Colonic mucosa (tissue), 4 donors: ENCODE measurements at regions not wholly inside any gene's neighbourhood (a gene's known extent, or its start where the extent isn't known, plus 50 kb on each side); places are given as distances from the start of the nearest gene placed in this dataset.

Experiments
- DNase-seq: peaks from one replicate; pipeline ENCODE4 v3.0.0-alpha.2; 2020
- H3K27ac ChIP-seq: fragments of 200-600 bp; one replicate; pipeline ENCODE4 v1.8.0; 2021
- H3K27me3 ChIP-seq: fragments of 200-600 bp; one replicate; pipeline ENCODE4 v1.8.0; 2021
- H3K36me3 ChIP-seq: fragments of 200-600 bp; one replicate; pipeline ENCODE4 v1.8.0; 2021
- H3K4me1 ChIP-seq: fragments of 200-600 bp; one replicate; pipeline ENCODE4 v1.8.0; 2021; ENCODE audit warnings: mild to moderate bottlenecking
- H3K4me3 ChIP-seq: fragments of 200-600 bp; one replicate; pipeline ENCODE4 v1.8.0; 2021
- H3K9ac ChIP-seq, 2 donors: one replicate each; pipeline ENCODE4 v1.7.0; 2013; ENCODE audit warnings: control low read depth in 2 of 2, low read depth in 2 of 2, low read length in 2 of 2
- H3K9me3 ChIP-seq: fragments of 200-600 bp; one replicate; pipeline ENCODE4 v1.8.0; 2021
- intact Hi-C: fragments of 100-400 bp; cut with DNase I; formaldehyde crosslinking; loops from one replicate; pipeline ENCODE4 v1.14.1; 2022
- TF ChIP-seq, protein P1 (sequence below): fragments of 200-600 bp; IDR thresholded peaks from one replicate; pipeline ENCODE4 v1.8.0; 2022; ENCODE audit warnings: antibody characterized with exemption, mild to moderate bottlenecking
- donor health status: healthy.
- donor health status: DM: no; HTN: no; CAD: no.
- donor health status: DM: no; HTN: no; CAD: no.

- TF ChIP-seq, protein P1, sequence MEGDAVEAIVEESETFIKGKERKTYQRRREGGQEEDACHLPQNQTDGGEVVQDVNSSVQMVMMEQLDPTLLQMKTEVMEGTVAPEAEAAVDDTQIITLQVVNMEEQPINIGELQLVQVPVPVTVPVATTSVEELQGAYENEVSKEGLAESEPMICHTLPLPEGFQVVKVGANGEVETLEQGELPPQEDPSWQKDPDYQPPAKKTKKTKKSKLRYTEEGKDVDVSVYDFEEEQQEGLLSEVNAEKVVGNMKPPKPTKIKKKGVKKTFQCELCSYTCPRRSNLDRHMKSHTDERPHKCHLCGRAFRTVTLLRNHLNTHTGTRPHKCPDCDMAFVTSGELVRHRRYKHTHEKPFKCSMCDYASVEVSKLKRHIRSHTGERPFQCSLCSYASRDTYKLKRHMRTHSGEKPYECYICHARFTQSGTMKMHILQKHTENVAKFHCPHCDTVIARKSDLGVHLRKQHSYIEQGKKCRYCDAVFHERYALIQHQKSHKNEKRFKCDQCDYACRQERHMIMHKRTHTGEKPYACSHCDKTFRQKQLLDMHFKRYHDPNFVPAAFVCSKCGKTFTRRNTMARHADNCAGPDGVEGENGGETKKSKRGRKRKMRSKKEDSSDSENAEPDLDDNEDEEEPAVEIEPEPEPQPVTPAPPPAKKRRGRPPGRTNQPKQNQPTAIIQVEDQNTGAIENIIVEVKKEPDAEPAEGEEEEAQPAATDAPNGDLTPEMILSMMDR: no peak
- H3K36me3 ChIP-seq: no peaks in the 10 kb centered on the region
- no peaks in the 10 kb centered on the region for H3K27me3 ChIP-seq
- H3K9me3 ChIP-seq: no peaks in the 10 kb centered on the region
- no peak overlapping the region for H3K9ac ChIP-seq
- no peak for DNase-seq
- no peaks in the 10 kb centered on the region for H3K4me1 ChIP-seq
- intact Hi-C loops: no loop called here
- H3K4me3 ChIP-seq: no peak overlapping the region
- no peak overlapping the region for H3K27ac ChIP-seq
Observed at GRCh38 chr3:195007766-195008165, 263.2 kb downstream of the XXYLT1 start.

- Histone ChIP-seq H3K4me3 (no peak overlapping the region), H3K27me3 (no peaks in the 10 kb centered on the region), H3K9ac (no peak overlapping the region), H3K36me3 (no peaks in the 10 kb centered on the region), H3K9me3 (no peaks in the 10 kb centered on the region), H3K4me1 (no peaks in the 10 kb centered on the region), H3K27ac (no peak overlapping the region)
- intact Hi-C loops: no loop called here
- TF ChIP-seq, protein P1: no peak
- DNase-seq: no peak
Observed at GRCh38 chr3:195008816-195009215, 262.1 kb downstream of the XXYLT1 start.

- TF ChIP-seq, protein P1: no peak
- intact Hi-C loops: no loop called here
- DNase-seq: no peak
- Histone ChIP-seq H3K9ac (no peak overlapping the region), H3K4me1 (no peaks in the 10 kb centered on the region), H3K36me3 (no peaks in the 10 kb centered on the region), H3K4me3 (no peak overlapping the region), H3K27ac (no peak overlapping the region), H3K9me3 (no peaks in the 10 kb centered on the region), H3K27me3 (no peaks in the 10 kb centered on the region)
Observed at GRCh38 chr3:195009616-195010015, 261.3 kb downstream of the XXYLT1 start.

GRCh38 chr3:195010551-195011100, 260.3 kb downstream of the XXYLT1 start:
- TF ChIP-seq, protein P1: no peak
- DNase-seq: no peak
- Histone ChIP-seq H3K4me3 (no peak overlapping the region), H3K36me3 (no peaks in the 10 kb centered on the region), H3K4me1 (no peaks in the 10 kb centered on the region), H3K9ac (no peak overlapping the region), H3K9me3 (no peaks in the 10 kb centered on the region), H3K27me3 (no peaks in the 10 kb centered on the region), H3K27ac (no peak overlapping the region)
- intact Hi-C loops: no loop called here

DNA sequence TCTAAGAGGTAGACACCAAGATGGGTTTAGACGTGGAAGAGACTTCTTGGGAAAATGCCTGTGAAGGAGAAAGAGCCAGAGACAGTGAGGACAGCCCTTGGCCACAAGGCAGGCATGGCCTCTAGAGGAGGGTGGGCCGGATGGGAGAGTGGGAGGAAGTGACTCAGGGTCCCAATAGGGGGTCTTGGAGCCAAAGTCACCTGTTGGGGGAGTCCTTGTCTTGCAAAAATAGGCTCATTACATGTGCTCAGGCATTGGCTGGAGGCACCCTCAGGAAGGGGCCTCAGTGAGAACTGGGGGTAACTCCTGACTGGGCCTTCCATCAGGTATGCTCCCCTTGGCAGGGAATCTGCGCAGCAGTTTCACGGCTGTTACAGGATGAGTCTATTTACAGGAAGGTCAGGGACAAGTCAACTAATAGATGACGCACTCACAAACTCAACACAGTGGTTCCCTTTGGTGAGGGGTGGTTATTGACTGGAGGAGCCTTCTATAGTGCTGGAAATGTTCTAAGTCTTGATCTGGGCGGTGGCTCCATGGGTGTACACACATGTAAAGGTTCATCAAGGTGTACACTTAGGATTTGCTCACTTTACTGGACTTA, 259.6 kb downstream of the XXYLT1 start:
- DNase-seq: no peak
- no peak overlapping the region for H3K27ac ChIP-seq
- TF ChIP-seq, protein P1: no peak
- no peaks in the 10 kb centered on the region for H3K4me1 ChIP-seq
- no peaks in the 10 kb centered on the region for H3K36me3 ChIP-seq
- no peaks in the 10 kb centered on the region for H3K27me3 ChIP-seq
- intact Hi-C loops: no loop called here
- no peak overlapping the region for H3K9ac ChIP-seq
- H3K4me3 ChIP-seq: no peak overlapping the region
- H3K9me3 ChIP-seq: no peaks in the 10 kb centered on the region
